Ishikawa (cell line): ENCODE measurements at regions not wholly inside any gene's neighbourhood (a gene's known extent, or its start where the extent isn't known, plus 50 kb on each side); places are given as distances from the start of the nearest gene placed in this dataset.

Experiments
- CEBPB ChIP-seq: IDR thresholded peaks from 2 replicates; pipeline ENCODE4 v1.6.1; 2012
- CREB1 ChIP-seq: IDR thresholded peaks from 2 replicates; pipeline ENCODE4 v1.6.1; 2012; ENCODE audit warnings: low read depth
- EGR1 ChIP-seq: IDR thresholded peaks from 2 replicates; pipeline ENCODE4 v1.6.1; 2012
- EP300 ChIP-seq: IDR thresholded peaks from 2 replicates; pipeline ENCODE4 v1.6.1; 2012; ENCODE audit warnings: borderline replicate concordance
- FOXM1 ChIP-seq: IDR thresholded peaks from 2 replicates; pipeline ENCODE4 v1.6.1; 2012; ENCODE audit warnings: low read depth, borderline replicate concordance
- MAX ChIP-seq: IDR thresholded peaks from 2 replicates; pipeline ENCODE4 v1.6.1; 2012
- RAD21 ChIP-seq: IDR thresholded peaks from 2 replicates; pipeline ENCODE4 v1.6.1; 2012; ENCODE audit warnings: low read depth
- REST ChIP-seq: IDR thresholded peaks from 2 replicates; pipeline ENCODE4 v1.6.1; 2012; ENCODE audit warnings: low read depth, mild to moderate bottlenecking
- TAF1 ChIP-seq: IDR thresholded peaks from 2 replicates; pipeline ENCODE4 v1.6.1; 2012; ENCODE audit warnings: low read depth, mild to moderate bottlenecking
- USF1 ChIP-seq: IDR thresholded peaks from 2 replicates; pipeline ENCODE4 v1.6.1; 2012
- YY1 ChIP-seq: IDR thresholded peaks from 2 replicates; pipeline ENCODE4 v1.6.1; 2012; ENCODE audit warnings: low read depth
- ZBTB7A ChIP-seq: IDR thresholded peaks from 2 replicates; pipeline ENCODE4 v1.6.1; 2012; ENCODE audit warnings: low read depth

- TF ChIP-seq FOXM1: no peak
- TF ChIP-seq TAF1: no peak
- TF ChIP-seq YY1: no peak
- no peak for TF ChIP-seq CREB1
- TF ChIP-seq EP300: no peak
- TF ChIP-seq REST: no peak
- no peak for TF ChIP-seq RAD21
- no peak for TF ChIP-seq USF1
- no peak for TF ChIP-seq CEBPB
- TF ChIP-seq ZBTB7A: no peak
- TF ChIP-seq MAX: no peak
- no peak for TF ChIP-seq EGR1
Observed at GRCh38 chr5:61268871-61269270, 63.2 kb upstream of the ZSWIM6 start.
